ENCODE measurements at regions not wholly inside any gene's neighbourhood (a gene's known extent, or its start where the extent isn't known, plus 50 kb on each side); places are given as distances from the start of the nearest gene placed in this dataset.

DNA sequence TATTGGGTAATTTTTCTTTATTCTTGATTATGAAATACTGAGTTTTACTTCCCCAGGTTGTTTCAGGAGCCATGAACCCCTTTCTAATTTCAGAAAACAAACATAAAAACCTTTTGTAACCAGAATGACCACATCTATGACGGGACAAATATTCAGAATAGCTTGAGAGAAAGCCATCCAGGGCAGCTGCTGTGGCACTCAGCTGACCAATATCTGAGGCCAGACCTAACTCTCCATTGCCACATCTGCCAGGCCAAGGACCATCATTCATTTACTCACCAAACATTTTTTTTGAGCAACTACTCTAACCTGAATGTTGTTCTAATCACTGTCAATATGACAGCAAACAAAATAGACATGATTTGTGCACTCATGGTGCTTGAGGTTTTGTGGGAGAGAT is 608.3 kb upstream of the PKN2 start:
- Histone ChIP-seq H3K9me3 (ENCODE audit: low read depth, low read length, poor library complexity, severe bottlenecking) (no peaks in the 10 kb centered on the region), H3K36me3 (ENCODE audit: insufficient read depth, low read length, poor library complexity, severe bottlenecking) (no peaks in the 10 kb centered on the region), H3K4me3 (ENCODE audit: low read depth, low read length, poor library complexity, severe bottlenecking) (no peak overlapping the region), H3K27me3 (replicated peaks; ENCODE audit: insufficient read depth, low read depth, low read length, poor library complexity) (no peaks in the 10 kb centered on the region), H3K27ac (ENCODE audit: low read depth, low read length, poor library complexity, severe bottlenecking) (no peak overlapping the region), H3K4me1 (ENCODE audit: insufficient read depth, low read length, poor library complexity, severe bottlenecking) (no peaks in the 10 kb centered on the region)
- TF ChIP-seq EZH2 (IDR thresholded peaks at IDR 0.05; ENCODE audit: borderline replicate concordance, low read depth, low read length, poor library complexity, severe bottlenecking) = no peak
- TF ChIP-seq, protein P1, sequence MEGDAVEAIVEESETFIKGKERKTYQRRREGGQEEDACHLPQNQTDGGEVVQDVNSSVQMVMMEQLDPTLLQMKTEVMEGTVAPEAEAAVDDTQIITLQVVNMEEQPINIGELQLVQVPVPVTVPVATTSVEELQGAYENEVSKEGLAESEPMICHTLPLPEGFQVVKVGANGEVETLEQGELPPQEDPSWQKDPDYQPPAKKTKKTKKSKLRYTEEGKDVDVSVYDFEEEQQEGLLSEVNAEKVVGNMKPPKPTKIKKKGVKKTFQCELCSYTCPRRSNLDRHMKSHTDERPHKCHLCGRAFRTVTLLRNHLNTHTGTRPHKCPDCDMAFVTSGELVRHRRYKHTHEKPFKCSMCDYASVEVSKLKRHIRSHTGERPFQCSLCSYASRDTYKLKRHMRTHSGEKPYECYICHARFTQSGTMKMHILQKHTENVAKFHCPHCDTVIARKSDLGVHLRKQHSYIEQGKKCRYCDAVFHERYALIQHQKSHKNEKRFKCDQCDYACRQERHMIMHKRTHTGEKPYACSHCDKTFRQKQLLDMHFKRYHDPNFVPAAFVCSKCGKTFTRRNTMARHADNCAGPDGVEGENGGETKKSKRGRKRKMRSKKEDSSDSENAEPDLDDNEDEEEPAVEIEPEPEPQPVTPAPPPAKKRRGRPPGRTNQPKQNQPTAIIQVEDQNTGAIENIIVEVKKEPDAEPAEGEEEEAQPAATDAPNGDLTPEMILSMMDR (conservative IDR thresholded peaks at IDR 0.05; ENCODE audit: low read depth, low read length) = no peak
- no TSS peak for BruUV-seq (replicated peaks)
- POLR2A ChIA-PET (ENCODE audit: low non-redundant PET) = no interaction called here
- no peak for DNase-seq (ENCODE audit: low spot score)
- CTCF ChIA-PET = no interaction called here
- intact Hi-C loops (cut with micrococcal nuclease; ENCODE audit: unreplicated experiment) = no loop called here

DNA sequence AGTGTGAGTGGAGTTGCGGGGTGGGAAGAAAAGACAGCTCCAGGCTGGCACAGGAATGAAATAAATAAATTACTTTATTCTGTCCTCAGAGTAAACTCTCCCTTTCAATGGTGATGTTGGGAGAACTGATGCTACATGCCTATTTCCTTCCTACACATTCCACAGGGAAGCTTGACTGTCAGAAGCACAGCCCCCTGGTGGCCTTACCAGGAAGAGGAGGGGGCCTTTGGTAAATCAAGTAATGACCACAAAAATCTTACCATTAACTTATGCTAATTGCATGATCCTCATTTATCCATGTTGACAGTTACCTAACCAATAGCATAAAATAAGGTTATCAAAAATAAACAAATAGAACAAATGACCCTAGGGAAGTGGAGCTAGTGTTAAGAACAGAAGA is 605.0 kb upstream of the PKN2 start:
- no peak for TF ChIP-seq EZH2 (IDR thresholded peaks at IDR 0.05; ENCODE audit: borderline replicate concordance, low read depth, low read length, poor library complexity, severe bottlenecking)
- TF ChIP-seq, protein P1 (conservative IDR thresholded peaks at IDR 0.05; ENCODE audit: low read depth, low read length) = peak; percentile 71
- ChIA-PET CTCF (interaction anchor here (0.6 to 1.2 kb wide), 3 partner anchors 65 to 787 kb away, joined by 4 to 6 read pairs (median 5); no protein-coding TSS in a partner anchor), POLR2A (ENCODE audit: low non-redundant PET) (no interaction called here)
- DNase-seq (ENCODE audit: low spot score) = peak; percentile 52
- H3K27ac ChIP-seq (ENCODE audit: low read depth, low read length, poor library complexity, severe bottlenecking) = no peak overlapping the region
- H3K27me3 ChIP-seq (replicated peaks; ENCODE audit: insufficient read depth, low read depth, low read length, poor library complexity) = no peaks in the 10 kb centered on the region
- H3K4me3 ChIP-seq (ENCODE audit: low read depth, low read length, poor library complexity, severe bottlenecking) = no peak overlapping the region
- no peaks in the 10 kb centered on the region for H3K4me1 ChIP-seq (ENCODE audit: insufficient read depth, low read length, poor library complexity, severe bottlenecking)
- intact Hi-C loops (cut with micrococcal nuclease; ENCODE audit: unreplicated experiment) = no loop called here
- no peaks in the 10 kb centered on the region for H3K36me3 ChIP-seq (ENCODE audit: insufficient read depth, low read length, poor library complexity, severe bottlenecking)
- no TSS peak for BruUV-seq (replicated peaks)
- no peaks in the 10 kb centered on the region for H3K9me3 ChIP-seq (ENCODE audit: low read depth, low read length, poor library complexity, severe bottlenecking)

DNA sequence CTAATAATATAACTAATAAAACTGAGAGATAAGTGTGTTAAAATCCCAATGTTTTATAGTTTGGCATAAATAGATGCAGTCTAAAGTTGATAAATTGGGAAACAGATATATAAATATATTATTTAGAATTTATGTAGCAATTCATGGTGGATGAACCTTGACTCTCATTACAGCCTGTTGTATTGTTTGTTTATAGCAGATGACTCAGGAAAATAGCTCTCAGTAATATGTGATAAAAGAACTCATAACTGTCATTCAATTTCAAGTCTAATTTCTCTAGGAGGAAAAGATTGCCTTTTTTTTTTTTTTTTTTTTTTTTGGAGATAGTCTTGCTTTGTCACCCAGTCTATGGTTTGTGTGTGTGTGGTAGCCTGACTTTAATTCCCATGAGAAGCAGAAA is 603.2 kb upstream of the PKN2 start:
- DNase-seq (ENCODE audit: low spot score) = no peak
- H3K9me3 ChIP-seq (ENCODE audit: low read depth, low read length, poor library complexity, severe bottlenecking) = no peaks in the 10 kb centered on the region
- intact Hi-C loops (cut with micrococcal nuclease; ENCODE audit: unreplicated experiment) = no loop called here
- no peak overlapping the region for H3K4me3 ChIP-seq (ENCODE audit: low read depth, low read length, poor library complexity, severe bottlenecking)
- H3K27ac ChIP-seq (ENCODE audit: low read depth, low read length, poor library complexity, severe bottlenecking) = no peak overlapping the region
- POLR2A ChIA-PET (ENCODE audit: low non-redundant PET) = no interaction called here
- H3K4me1 ChIP-seq (ENCODE audit: insufficient read depth, low read length, poor library complexity, severe bottlenecking) = no peaks in the 10 kb centered on the region
- BruUV-seq (replicated peaks) = no TSS peak
- CTCF ChIA-PET = no interaction called here
- H3K27me3 ChIP-seq (replicated peaks; ENCODE audit: insufficient read depth, low read depth, low read length, poor library complexity) = no peaks in the 10 kb centered on the region
- no peaks in the 10 kb centered on the region for H3K36me3 ChIP-seq (ENCODE audit: insufficient read depth, low read length, poor library complexity, severe bottlenecking)
- TF ChIP-seq, protein P1 (conservative IDR thresholded peaks at IDR 0.05; ENCODE audit: low read depth, low read length) = no peak
- no peak for TF ChIP-seq EZH2 (IDR thresholded peaks at IDR 0.05; ENCODE audit: borderline replicate concordance, low read depth, low read length, poor library complexity, severe bottlenecking)

Data from A673 (cell line).